ENCODE measurements at regions not wholly inside any gene's neighbourhood (a gene's known extent, or its start where the extent isn't known, plus 50 kb on each side); places are given as distances from the start of the nearest gene placed in this dataset.
"Not testable (repeated sequence)": the region's sequence is repeated elsewhere in the genome, so short reads cannot be mapped to it uniquely, and the experiment has no call there.

- DNase-seq (ENCODE audit: low read depth in 1 of 2, low spot score in 1 of 2), result not testable (repeated sequence)
Measured at GRCh38 chr1:53399370-53400133, 59.6 kb upstream of the DMRTB1 start.

- DNase-seq (ENCODE audit: low read depth in 1 of 2, low spot score in 1 of 2), result no peak
Measured at GRCh38 chr1:53400761-53401674, 58.2 kb upstream of the DMRTB1 start.

DNA sequence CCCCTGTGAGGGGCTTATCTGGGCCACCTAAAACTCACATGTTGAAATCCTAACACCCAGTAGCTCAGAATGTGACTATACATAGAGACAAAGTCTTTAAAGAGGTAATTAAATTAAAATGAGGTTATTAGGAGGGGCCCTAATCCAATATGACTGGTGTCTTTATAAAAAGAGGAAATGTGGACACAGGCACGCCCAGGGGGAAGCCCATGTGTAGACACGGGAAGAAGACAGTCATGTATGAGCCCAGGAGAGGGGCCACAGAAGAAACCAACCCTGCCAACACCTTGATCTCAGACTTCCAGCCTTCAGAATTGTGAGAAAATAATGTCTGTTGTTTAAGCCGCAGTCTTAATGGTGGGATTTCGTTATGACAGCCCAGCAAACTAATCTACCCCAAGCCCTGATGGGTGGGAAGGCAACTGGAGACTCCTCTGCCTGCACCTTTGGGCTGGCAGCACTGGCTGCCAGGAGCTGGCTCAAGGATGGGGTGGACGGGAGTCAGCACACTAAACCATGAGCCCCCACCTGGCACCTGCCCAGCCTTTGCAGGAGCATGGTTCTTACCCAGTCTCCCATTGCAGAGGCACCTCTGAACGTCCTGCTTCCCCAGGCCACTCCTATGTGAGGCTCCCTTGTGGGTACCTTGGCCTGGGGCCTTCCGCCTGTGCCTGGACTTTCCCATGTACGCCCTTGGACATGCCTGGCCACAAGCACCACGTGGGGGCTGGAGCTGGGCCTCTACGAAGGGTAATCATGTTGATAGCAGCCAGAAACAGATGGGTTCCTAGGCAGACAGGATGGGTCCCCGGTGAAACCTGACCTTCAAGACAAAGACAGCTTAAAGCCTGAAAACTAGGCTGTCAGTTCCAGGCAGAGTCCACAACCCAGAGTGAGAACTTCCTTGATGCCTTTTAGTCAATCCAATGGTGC lies 57.1 kb upstream of the DMRTB1 start:
- no peak for DNase-seq (ENCODE audit: low read depth in 1 of 2, low spot score in 1 of 2)

GRCh38 chr1:53402891-53403655 lies 56.1 kb upstream of the DMRTB1 start:
- no peak for DNase-seq (ENCODE audit: low read depth in 1 of 2, low spot score in 1 of 2)

- DNase-seq (ENCODE audit: low read depth in 1 of 2, low spot score in 1 of 2), result no peak
Measured at GRCh38 chr1:53405737-53406136, 53.5 kb upstream of the DMRTB1 start.

- no peak for DNase-seq (ENCODE audit: low read depth in 1 of 2, low spot score in 1 of 2)
Measured at GRCh38 chr1:53406551-53407235, 52.5 kb upstream of the DMRTB1 start.

GRCh38 chr1:53408013-53408754 lies 51.0 kb upstream of the DMRTB1 start:
- DNase-seq (ENCODE audit: low read depth in 1 of 2, low spot score in 1 of 2), result no peak

- DNase-seq (ENCODE audit: low read depth in 1 of 2, low spot score in 1 of 2), result no peak
Measured at GRCh38 chr1:53408755-53409129, 50.5 kb upstream of the DMRTB1 start.

DNA sequence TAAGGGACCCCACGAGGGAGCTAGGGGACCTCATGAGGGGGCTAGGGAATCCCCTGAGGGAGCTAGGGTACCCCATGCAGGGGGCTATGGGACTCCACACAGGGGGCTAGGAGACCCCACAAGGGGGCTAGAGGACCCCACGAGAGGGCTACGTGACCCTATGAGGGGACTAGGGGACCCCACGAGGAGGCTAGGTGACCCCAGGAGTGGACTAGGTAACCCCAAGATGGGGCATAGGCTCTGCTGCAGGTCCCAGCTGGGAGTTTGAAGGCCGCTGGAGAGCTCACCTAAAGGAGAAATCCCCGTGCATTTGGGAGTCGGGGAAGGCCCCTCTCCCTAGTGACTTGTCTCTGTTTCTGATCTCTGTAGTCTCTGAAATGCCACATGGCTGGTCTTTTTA lies 50.0 kb upstream of the DMRTB1 start:
- no peak for DNase-seq (ENCODE audit: low read depth in 1 of 2, low spot score in 1 of 2)

Data from activated T-helper 1 cell treated with anti-CD3 and anti-CD28 coated beads, Interleukin-2, amount 50 U/mL, for 16 hours (primary cell).